ENCODE measurements at regions not wholly inside any gene's neighbourhood (a gene's known extent, or its start where the extent isn't known, plus 50 kb on each side); places are given as distances from the start of the nearest gene placed in this dataset.

GRCh38 chr4:30989508-30989907, 269.3 kb downstream of the PCDH7 start:
- no peaks in the 10 kb centered on the region for H4K20me1 ChIP-seq (ENCODE audit: insufficient read depth, poor library complexity, severe bottlenecking)
- no peaks in the 10 kb centered on the region for H3K9me2 ChIP-seq (replicated peaks; ENCODE audit: insufficient read depth)
- no peak overlapping the region for H3K4me3 ChIP-seq
- no peak overlapping the region for H3K27ac ChIP-seq
- H2AFZ ChIP-seq, result no peak overlapping the region
- H3K27me3 ChIP-seq, result no peaks in the 10 kb centered on the region
- no peak for DNase-seq (ENCODE audit: low spot score)
- WGBS (ENCODE audit: low lambda C conversion rate, missing lambda C conversion rate), result 87% methylated on average over 1 of the region's 1 CpG
- TF ChIP-seq EZH2phosphoT487 (IDR thresholded peaks at IDR 0.05; ENCODE audit: low read depth, severe bottlenecking, unreplicated experiment), result no peak
- no peak for TF ChIP-seq EZH2 (IDR thresholded peaks at IDR 0.05; ENCODE audit: borderline replicate concordance)
- no peak for TF ChIP-seq CTCF (IDR thresholded peaks at IDR 0.05; ENCODE audit: poor library complexity)
- no peaks in the 10 kb centered on the region for H3K79me2 ChIP-seq
- H3K4me1 ChIP-seq (ENCODE audit: insufficient read depth), result no peaks in the 10 kb centered on the region
- no peaks in the 10 kb centered on the region for H3K36me3 ChIP-seq (replicated peaks; ENCODE audit: insufficient read depth, low read depth)
- H3K9me3 ChIP-seq (ENCODE audit: low read depth), result no peaks in the 10 kb centered on the region
- no peak overlapping the region for H3K4me2 ChIP-seq

DNA sequence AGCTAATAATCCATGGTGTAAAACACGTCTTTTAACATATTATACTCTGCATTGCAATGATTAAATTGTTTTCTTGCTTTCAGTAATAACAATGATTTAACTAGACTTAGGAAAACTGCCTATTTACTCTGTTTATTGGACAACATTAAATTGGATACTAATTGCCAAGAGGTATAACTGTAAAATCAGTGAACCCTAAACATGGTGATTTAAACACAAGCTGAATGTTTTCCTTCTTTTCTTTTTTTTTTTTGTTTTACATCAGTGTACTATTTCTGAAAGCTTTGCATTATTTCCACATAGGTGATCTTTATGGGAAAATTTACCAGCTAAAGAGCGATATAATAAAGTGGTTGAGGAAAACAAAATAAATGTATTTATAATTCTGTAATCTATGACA, 276.7 kb downstream of the PCDH7 start:
- H4K20me1 ChIP-seq (ENCODE audit: insufficient read depth, poor library complexity, severe bottlenecking), result no peaks in the 10 kb centered on the region
- TF ChIP-seq CTCF (IDR thresholded peaks at IDR 0.05; ENCODE audit: poor library complexity), result no peak
- no peak for TF ChIP-seq EZH2phosphoT487 (IDR thresholded peaks at IDR 0.05; ENCODE audit: low read depth, severe bottlenecking, unreplicated experiment)
- TF ChIP-seq EZH2 (IDR thresholded peaks at IDR 0.05; ENCODE audit: borderline replicate concordance), result no peak
- 95% methylated on average over 2 of the region's 2 CpGs for WGBS (ENCODE audit: low lambda C conversion rate, missing lambda C conversion rate)
- no peaks in the 10 kb centered on the region for H3K36me3 ChIP-seq (replicated peaks; ENCODE audit: insufficient read depth, low read depth)
- no peak overlapping the region for H3K27ac ChIP-seq
- H3K4me2 ChIP-seq, result no peak overlapping the region
- no peaks in the 10 kb centered on the region for H3K79me2 ChIP-seq
- H2AFZ ChIP-seq, result no peak overlapping the region
- H3K27me3 ChIP-seq, result no peaks in the 10 kb centered on the region
- H3K4me1 ChIP-seq (ENCODE audit: insufficient read depth), result no peaks in the 10 kb centered on the region
- H3K9me2 ChIP-seq (replicated peaks; ENCODE audit: insufficient read depth), result no peaks in the 10 kb centered on the region
- H3K9me3 ChIP-seq (ENCODE audit: low read depth), result no peaks in the 10 kb centered on the region
- DNase-seq (ENCODE audit: low spot score), result no peak
- H3K4me3 ChIP-seq, result no peak overlapping the region

DNA sequence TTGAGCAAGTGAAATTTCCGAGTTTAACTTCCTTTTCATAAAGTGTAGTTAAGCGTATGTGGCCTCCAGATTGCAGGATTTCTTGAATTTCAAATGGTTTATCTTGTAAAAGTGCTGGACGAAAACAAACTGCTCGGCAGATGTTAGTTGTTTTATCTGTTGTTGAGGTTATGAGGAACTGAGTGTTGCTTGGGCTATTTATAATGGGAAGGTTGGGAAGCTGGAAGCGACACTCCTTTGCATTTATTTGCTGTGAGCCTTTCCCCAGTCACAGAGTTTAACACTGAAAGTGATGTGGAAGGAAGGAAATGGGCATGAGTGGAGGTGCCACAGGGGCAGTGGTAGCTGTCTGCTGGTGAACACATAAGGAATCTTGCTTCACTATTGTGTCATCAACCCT, 284.9 kb downstream of the PCDH7 start:
- Histone ChIP-seq H3K4me3 (no peak overlapping the region), H3K79me2 (no peaks in the 10 kb centered on the region), H3K36me3 (replicated peaks; ENCODE audit: insufficient read depth, low read depth) (no peaks in the 10 kb centered on the region), H3K27ac (no peak overlapping the region), H2AFZ (no peak overlapping the region), H3K4me2 (peak overlapping the region; percentile 18), H3K9me2 (replicated peaks; ENCODE audit: insufficient read depth) (no peaks in the 10 kb centered on the region), H3K9me3 (ENCODE audit: low read depth) (no peaks in the 10 kb centered on the region), H4K20me1 (ENCODE audit: insufficient read depth, poor library complexity, severe bottlenecking) (no peaks in the 10 kb centered on the region), H3K27me3 (no peaks in the 10 kb centered on the region), H3K4me1 (ENCODE audit: insufficient read depth) (no peaks in the 10 kb centered on the region)
- DNase-seq (ENCODE audit: low spot score), result no peak
- no peak for TF ChIP-seq EZH2phosphoT487 (IDR thresholded peaks at IDR 0.05; ENCODE audit: low read depth, severe bottlenecking, unreplicated experiment)
- TF ChIP-seq CTCF (IDR thresholded peaks at IDR 0.05; ENCODE audit: poor library complexity), result no peak
- WGBS (ENCODE audit: low lambda C conversion rate, missing lambda C conversion rate), result 66% methylated on average over 5 of the region's 5 CpGs

GRCh38 chr4:31007858-31008257, 287.7 kb downstream of the PCDH7 start:
- Histone ChIP-seq H3K4me3 (no peak overlapping the region), H3K9me2 (replicated peaks; ENCODE audit: insufficient read depth) (no peaks in the 10 kb centered on the region), H3K9me3 (ENCODE audit: low read depth) (no peaks in the 10 kb centered on the region), H4K20me1 (ENCODE audit: insufficient read depth, poor library complexity, severe bottlenecking) (no peaks in the 10 kb centered on the region), H3K4me2 (no peak overlapping the region), H3K4me1 (ENCODE audit: insufficient read depth) (no peaks in the 10 kb centered on the region), H3K79me2 (no peaks in the 10 kb centered on the region), H2AFZ (no peak overlapping the region), H3K27me3 (no peaks in the 10 kb centered on the region), H3K36me3 (replicated peaks; ENCODE audit: insufficient read depth, low read depth) (no peaks in the 10 kb centered on the region), H3K27ac (no peak overlapping the region)
- TF ChIP-seq EZH2phosphoT487 (IDR thresholded peaks at IDR 0.05; ENCODE audit: low read depth, severe bottlenecking, unreplicated experiment), result no peak
- no peak for TF ChIP-seq CTCF (IDR thresholded peaks at IDR 0.05; ENCODE audit: poor library complexity)
- TF ChIP-seq EZH2 (IDR thresholded peaks at IDR 0.05; ENCODE audit: borderline replicate concordance), result no peak
- WGBS (ENCODE audit: low lambda C conversion rate, missing lambda C conversion rate), result 54% methylated on average over 2 of the region's 2 CpGs
- no peak for DNase-seq (ENCODE audit: low spot score)
